ENCODE measurements at regions not wholly inside any gene's neighbourhood (a gene's known extent, or its start where the extent isn't known, plus 50 kb on each side); places are given as distances from the start of the nearest gene placed in this dataset.

GRCh38 chr10:61299841-61300240, 153.3 kb downstream of the TMEM26 start:
- TF ChIP-seq, protein P1, sequence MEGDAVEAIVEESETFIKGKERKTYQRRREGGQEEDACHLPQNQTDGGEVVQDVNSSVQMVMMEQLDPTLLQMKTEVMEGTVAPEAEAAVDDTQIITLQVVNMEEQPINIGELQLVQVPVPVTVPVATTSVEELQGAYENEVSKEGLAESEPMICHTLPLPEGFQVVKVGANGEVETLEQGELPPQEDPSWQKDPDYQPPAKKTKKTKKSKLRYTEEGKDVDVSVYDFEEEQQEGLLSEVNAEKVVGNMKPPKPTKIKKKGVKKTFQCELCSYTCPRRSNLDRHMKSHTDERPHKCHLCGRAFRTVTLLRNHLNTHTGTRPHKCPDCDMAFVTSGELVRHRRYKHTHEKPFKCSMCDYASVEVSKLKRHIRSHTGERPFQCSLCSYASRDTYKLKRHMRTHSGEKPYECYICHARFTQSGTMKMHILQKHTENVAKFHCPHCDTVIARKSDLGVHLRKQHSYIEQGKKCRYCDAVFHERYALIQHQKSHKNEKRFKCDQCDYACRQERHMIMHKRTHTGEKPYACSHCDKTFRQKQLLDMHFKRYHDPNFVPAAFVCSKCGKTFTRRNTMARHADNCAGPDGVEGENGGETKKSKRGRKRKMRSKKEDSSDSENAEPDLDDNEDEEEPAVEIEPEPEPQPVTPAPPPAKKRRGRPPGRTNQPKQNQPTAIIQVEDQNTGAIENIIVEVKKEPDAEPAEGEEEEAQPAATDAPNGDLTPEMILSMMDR (IDR thresholded peaks at IDR 0.05; ENCODE audit: insufficient read depth, low read length, poor library complexity, severe bottlenecking) = no peak
- TF ChIP-seq EZH2phosphoT487 (conservative IDR thresholded peaks at IDR 0.05; ENCODE audit: low read length) = no peak

Data from SU-DHL-6 (cell line).